ENCODE measurements at regions not wholly inside any gene's neighbourhood (a gene's known extent, or its start where the extent isn't known, plus 50 kb on each side); places are given as distances from the start of the nearest gene placed in this dataset.

- BruUV-seq (replicated peaks): no TSS peak
- Histone ChIP-seq H3K4me1 (ENCODE audit: insufficient read depth, low read length) (no peaks in the 10 kb centered on the region), H3K4me3 (replicated peaks in 1 of 3; ENCODE audit: insufficient read depth in 1 of 3, low read depth in 2 of 3, low read length in 3 of 3) (no peak overlapping the region), H4K20me1 (ENCODE audit: insufficient read depth, low read length) (no peaks in the 10 kb centered on the region), H3K36me3 (replicated peaks in 1 of 2; ENCODE audit: control insufficient read depth in 1 of 2, insufficient read depth in 2 of 2, low read length in 2 of 2) (no peaks in the 10 kb centered on the region), H3K27me3 (ENCODE audit: control insufficient read depth in 1 of 2, insufficient read depth in 2 of 2, low read length in 2 of 2) (0 out of 5 replicates have a peak, but pooled peaks cover 0 to 2% of the 10 kb centered on the region in 2 experiments), H2AFZ (ENCODE audit: low read length) (no peak overlapping the region), H3K79me2 (ENCODE audit: insufficient read depth, low read length) (no peaks in the 10 kb centered on the region), H3K4me2 (ENCODE audit: low read depth, low read length) (no peak overlapping the region), H3K27ac (ENCODE audit: extremely low read length, insufficient read depth, low read length) (no peak overlapping the region), H3K9me3 (ENCODE audit: low read length) (peaks cover 7% of the 10 kb centered on the region; the same call in 1 of the 2 replicates), H3K9ac (ENCODE audit: insufficient read depth, low read depth, low read length) (no peak overlapping the region)
- no peak for FAIRE-seq
- no peak for DNase-seq (ENCODE audit: low spot score)
- intact Hi-C loops (cut with micrococcal nuclease; ENCODE audit: unreplicated experiment) (no loop called here), in situ Hi-C loops (cut with HindIII; ENCODE audit: extremely low pct_ligation_motif_present, low pct_unique_long_range_greater_than_20kb) (no loop called here)
- ChIA-PET CTCF (ENCODE audit: low intra/inter-chr PET ratio, low total read pairs) (no interaction called here), POLR2A (no interaction called here)
- ATAC-seq: no peak
- TF ChIP-seq ZNF337 (CRISPR knock-in tag; IDR thresholded peaks at IDR 0.05; ENCODE audit: borderline replicate concordance, low read depth): no peak
- no peak for TF ChIP-seq CEBPB (IDR thresholded peaks at IDR 0.05; ENCODE audit: borderline replicate concordance, low read depth, low read length)
- no peak for TF ChIP-seq XRCC5 (optimal IDR thresholded peaks at IDR 0.05; ENCODE audit: low read length)
- TF ChIP-seq TCF7 (IDR thresholded peaks at IDR 0.05; ENCODE audit: low read depth): no peak
- TF ChIP-seq MAFK (conservative IDR thresholded peaks at IDR 0.05 in 1 of 2, IDR thresholded peaks at IDR 0.05 in 1 of 2; ENCODE audit: low read length in 2 of 2): peak; percentile 59 to 80
- TF ChIP-seq MAFF (IDR thresholded peaks at IDR 0.05; ENCODE audit: low read depth, low read length): peak; percentile 67
- TF ChIP-seq BATF2 (CRISPR knock-in tag; IDR thresholded peaks at IDR 0.05): no peak
- TF ChIP-seq ZNF607 (CRISPR knock-in tag; IDR thresholded peaks at IDR 0.05; ENCODE audit: borderline replicate concordance): no peak
- 21% methylated on average over 2 of the region's 2 CpGs for WGBS (ENCODE audit: low lambda C conversion rate)
Observed at GRCh38 chr20:52332649-52333250, 141.2 kb upstream of the ZFP64 start.

- Histone ChIP-seq H3K27ac (ENCODE audit: extremely low read length, insufficient read depth, low read length) (no peak overlapping the region), H3K79me2 (ENCODE audit: insufficient read depth, low read length) (no peaks in the 10 kb centered on the region), H2AFZ (ENCODE audit: low read length) (no peak overlapping the region), H4K20me1 (ENCODE audit: insufficient read depth, low read length) (no peaks in the 10 kb centered on the region), H3K9ac (ENCODE audit: insufficient read depth, low read depth, low read length) (no peak overlapping the region), H3K27me3 (ENCODE audit: control insufficient read depth in 1 of 2, insufficient read depth in 2 of 2, low read length in 2 of 2) (no peaks in the 10 kb centered on the region), H3K4me3 (replicated peaks in 1 of 3; ENCODE audit: insufficient read depth in 1 of 3, low read depth in 2 of 3, low read length in 3 of 3) (no peak overlapping the region), H3K36me3 (replicated peaks in 1 of 2; ENCODE audit: control insufficient read depth in 1 of 2, insufficient read depth in 2 of 2, low read length in 2 of 2) (no peaks in the 10 kb centered on the region), H3K4me1 (ENCODE audit: insufficient read depth, low read length) (no peaks in the 10 kb centered on the region), H3K9me3 (ENCODE audit: low read length) (peaks cover 7% of the 10 kb centered on the region; the same call in 1 of the 2 replicates), H3K4me2 (ENCODE audit: low read depth, low read length) (no peak overlapping the region)
- ATAC-seq (no peak), DNase-seq (ENCODE audit: low spot score) (no peak), FAIRE-seq (no peak)
- WGBS (ENCODE audit: low lambda C conversion rate): 22% methylated on average over 1 of the region's 1 CpG
- in situ Hi-C loops (cut with HindIII; ENCODE audit: extremely low pct_ligation_motif_present, low pct_unique_long_range_greater_than_20kb): no loop called here
- BruUV-seq (replicated peaks): no TSS peak
- CTCF ChIA-PET (ENCODE audit: low intra/inter-chr PET ratio, low total read pairs): no interaction called here
- POLR2A ChIA-PET: no interaction called here
- intact Hi-C loops (cut with micrococcal nuclease; ENCODE audit: unreplicated experiment): no loop called here
- TF ChIP-seq ARNTL (CRISPR knock-in tag; IDR thresholded peaks at IDR 0.05) (no peak), MNT (IDR thresholded peaks at IDR 0.05) (peak; percentile 82)
Observed at GRCh38 chr20:52332230-52332629, 140.7 kb upstream of the ZFP64 start.
